GM19239 (cell line): ENCODE measurements at regions not wholly inside any gene's neighbourhood (a gene's known extent, or its start where the extent isn't known, plus 50 kb on each side); places are given as distances from the start of the nearest gene placed in this dataset.
"Not testable (repeated sequence)": the region's sequence is repeated elsewhere in the genome, so short reads cannot be mapped to it uniquely, and the experiment has no call there.

Experiments used
- DNase-seq: peaks from one replicate; pipeline ENCODE4 v3.0.0; 2011; ENCODE audit warnings: low spot score; ENCODE audit not compliant: insufficient read length
- FAIRE-seq: peaks from 2 replicates; lab custom pipeline; 2011; peaks lifted over from hg19 to GRCh38; lab: Jason Lieb, UNC

DNA sequence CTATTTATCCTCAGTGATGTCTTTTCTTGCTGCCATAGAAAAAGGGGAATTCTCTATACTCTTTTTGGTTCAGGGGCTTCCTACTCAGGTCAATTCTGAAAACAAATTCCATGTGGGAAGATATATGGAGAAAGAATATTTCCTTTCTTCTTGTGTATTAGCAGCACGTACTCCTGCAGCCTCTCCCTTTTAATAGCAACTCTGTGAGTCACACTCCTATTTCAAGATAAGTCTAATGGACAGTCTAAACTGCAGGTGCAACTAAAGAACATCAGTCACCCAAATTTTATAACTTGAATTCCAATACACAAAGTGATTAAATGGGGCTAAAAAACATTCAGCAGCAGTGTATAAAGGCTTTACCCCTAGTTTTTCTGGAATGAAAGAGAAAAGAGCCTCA lies 942.2 kb downstream of the CNTNAP5 start:
- no peak for FAIRE-seq
- DNase-seq = no peak

DNA sequence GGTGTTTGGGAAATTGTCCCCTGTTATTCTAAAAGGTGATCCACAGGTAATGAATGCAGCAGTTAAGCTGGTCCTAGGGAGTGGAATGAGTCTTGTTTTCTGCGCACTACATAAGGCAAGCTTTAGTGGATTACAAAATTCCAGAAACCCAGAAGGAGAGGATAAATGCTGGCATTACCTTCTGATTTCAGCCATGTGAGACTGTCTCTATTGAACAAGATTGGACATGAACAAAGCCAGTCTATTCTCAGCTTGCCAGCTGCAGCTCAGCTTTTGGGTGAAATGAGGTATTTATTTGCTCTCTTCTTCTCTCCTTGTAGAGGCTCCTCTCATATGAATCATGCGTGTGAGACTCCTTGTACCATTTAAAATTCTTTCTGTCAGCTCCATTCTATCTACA lies 944.9 kb downstream of the CNTNAP5 start:
- no peak for FAIRE-seq
- no peak for DNase-seq

DNA sequence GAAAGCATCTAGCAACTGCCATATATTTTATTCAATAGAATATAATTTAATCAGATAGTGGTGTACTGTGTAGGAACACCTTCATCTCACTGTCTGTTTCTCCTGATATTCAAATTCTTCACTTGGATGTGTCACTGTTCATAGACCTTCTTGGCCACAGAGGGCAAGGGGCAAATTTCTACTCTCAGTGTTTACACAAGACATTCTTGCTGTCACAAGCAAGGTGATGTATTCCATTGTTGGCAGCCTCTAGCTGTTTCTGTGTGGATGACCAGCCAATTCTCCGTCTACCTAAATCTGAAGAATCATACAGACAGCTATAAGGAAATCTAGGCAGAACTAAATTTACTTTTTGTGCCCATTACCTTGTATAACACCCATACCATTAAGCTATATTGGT lies 948.3 kb downstream of the CNTNAP5 start:
- FAIRE-seq (no peak), DNase-seq (no peak)

DNA sequence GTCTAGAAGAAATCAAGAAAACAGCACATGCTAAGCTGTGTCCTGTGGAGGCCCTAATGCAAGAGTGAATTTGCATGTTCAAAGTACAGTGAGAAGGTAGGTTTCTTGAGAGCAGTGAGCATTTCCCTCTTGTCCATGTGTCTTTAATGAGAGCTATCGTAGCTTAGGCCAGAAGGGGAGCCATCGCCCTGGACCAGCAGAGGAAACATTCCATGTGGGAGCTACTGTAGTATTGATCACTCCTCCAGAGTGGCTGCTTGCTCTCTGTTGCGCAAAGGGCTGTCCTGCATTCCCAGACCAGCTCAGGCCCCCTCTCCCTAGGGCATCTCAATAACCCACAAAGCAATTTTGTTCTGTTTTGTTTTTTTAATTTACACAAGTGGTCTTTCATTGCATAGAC lies 950.1 kb downstream of the CNTNAP5 start:
- no peak for DNase-seq
- no peak for FAIRE-seq

DNA sequence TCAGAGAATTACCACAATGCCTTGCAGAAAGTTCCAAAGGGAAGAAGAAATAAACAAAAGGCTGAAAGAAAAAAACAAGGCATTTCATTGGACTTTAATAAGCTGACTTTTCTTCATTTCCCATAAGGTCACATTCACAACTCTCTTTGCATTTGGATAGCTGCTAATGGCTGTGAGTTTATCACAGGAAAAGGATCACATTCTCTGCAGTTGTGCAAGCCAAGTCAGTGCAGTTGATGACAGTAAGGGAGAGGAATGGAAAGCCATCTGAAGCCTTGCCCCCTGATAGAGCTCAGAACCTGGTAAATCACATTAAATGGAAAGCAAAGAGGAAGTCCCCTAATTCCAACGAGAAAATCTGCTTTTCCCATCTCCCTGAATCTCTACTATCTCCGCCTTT lies 950.6 kb downstream of the CNTNAP5 start:
- no peak for DNase-seq
- FAIRE-seq = no peak

DNA sequence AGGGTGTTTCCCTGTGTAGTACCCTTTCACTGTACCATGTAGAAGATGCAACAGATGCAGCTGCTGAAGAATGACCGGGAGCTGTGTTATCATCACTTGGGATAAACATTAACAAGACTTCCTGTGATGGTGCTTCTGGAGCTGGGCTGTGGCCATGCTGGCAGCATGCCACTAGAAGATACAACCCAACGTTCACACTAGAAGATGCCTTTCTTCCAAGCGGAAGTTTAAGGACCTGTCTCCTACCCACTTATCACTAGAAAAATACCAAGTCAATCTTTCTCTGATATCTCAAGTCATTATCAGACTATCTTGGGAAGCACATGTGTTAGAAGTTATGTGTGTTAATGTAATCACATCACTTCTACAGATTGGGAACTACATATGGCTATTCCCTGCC lies 953.5 kb downstream of the CNTNAP5 start:
- DNase-seq (no peak), FAIRE-seq (no peak)

DNA sequence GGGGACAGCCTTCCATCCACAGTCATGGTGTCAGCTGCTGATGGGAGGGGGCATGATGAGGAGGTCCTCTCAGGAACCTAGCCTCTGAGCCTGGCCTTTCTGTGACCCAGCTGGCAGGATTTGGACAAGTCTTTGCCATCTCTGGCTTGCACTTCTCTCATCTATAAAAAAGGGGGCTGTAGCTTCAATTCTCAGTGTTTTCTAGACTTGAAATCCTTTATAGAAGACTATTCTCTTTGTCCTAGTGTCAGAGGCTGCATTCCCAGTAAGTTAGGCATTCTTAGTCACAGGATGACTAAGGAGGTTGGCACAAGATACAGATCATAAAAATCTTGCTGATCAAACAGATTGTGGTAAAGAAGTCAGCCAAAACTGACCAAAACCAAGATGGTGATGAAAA lies 958.5 kb downstream of the CNTNAP5 start:
- no peak for DNase-seq
- FAIRE-seq = no peak

DNA sequence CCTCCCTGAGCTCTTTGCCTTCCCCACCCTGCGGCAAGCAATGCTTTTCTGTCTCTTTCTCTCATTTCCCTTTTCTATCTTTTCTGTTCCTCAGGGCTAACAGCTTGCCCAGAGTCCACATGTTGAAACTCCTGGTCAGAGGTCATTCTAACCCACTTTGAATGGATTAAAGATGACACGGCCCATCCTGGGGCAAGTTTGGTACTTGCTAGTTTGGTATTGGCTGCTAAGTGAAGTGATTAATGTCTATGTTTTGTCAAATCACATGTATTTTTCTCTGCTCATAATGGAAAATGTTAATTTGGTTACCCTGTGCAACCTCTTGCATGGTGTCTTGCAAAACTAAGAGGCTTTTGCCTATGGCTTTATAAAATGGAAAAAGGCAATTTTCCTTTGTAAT lies 960.2 kb downstream of the CNTNAP5 start:
- DNase-seq = no peak
- no peak for FAIRE-seq

DNA sequence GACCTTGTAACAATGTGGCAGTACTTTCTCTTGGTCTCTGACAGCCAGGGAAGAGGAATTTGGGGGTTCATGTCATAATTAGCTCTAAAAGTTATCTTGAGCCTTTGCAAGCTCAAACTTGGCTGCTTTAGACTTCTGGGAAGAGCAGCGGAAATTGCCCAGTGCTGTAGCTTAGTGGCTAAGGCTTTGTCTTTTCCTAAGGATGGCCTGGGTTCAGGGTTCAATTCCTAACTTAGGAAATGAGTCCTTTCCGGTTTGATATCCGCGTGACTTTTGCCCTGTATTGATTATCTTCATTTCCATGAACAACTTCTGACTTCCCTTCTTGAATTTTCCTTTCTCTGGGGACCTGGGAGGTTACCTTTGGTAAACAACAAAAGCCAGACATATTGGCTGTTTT lies 961.0 kb downstream of the CNTNAP5 start:
- FAIRE-seq (no peak), DNase-seq (no peak)

DNA sequence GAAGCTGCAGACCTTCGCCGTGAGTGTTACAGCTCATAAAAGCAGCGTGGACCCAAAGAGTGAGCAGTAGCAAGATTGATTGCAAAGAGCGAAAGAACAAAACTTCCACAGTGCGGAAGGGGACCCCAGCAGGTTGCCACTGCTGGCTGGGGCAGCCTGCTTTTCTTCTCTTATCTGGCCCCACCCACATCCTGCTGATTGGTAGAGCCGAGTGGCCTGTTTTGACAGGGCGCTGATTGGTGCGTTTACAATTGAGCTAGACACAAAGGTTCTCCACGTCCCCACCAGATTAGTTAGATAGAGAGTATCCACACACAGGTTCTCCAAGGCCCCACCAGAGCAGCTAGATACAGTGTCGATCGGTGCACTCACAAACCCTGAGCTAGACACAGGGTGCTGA lies 961.8 kb downstream of the CNTNAP5 start:
- DNase-seq, FAIRE-seq: not testable (repeated sequence)

DNA sequence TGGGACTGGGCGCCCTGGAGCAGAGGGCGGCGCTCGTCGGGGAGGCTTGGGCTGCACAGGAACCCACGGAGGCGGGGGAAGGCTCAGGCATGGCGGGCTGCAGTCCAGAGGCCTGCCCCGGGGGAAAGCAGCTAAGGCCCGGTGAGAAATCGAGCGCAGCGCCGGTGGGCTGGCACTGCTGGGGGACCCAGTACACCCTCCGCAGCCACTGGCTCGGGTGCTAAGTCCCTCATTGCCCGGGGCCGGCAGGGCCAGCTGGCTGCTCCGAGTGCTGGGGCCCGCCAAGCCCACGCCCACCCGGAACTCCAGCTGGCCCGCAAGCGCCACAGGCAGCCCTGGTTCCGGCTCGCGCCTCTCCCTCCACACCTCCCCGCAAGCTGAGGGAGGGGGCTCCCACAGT lies 962.3 kb downstream of the CNTNAP5 start:
- not testable (repeated sequence) for DNase-seq, FAIRE-seq

DNA sequence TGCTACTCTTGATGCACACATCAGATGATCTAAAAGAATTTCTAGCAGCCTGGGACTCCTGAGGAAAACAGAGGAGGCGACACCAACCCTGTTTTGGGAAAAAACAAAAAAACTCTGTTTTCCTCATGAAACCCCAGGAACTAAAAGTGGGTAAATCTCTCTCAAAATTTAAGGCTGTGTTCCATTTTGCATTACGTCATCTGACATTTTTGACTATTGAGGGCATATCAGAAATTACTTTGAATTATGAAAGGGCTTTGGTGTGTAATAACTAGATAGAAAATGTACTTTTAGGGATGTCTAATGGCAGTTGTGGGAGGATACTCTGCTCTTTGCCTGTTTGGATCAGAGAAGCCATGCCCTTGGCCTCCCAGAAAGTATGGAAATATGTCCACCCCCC lies 963.0 kb downstream of the CNTNAP5 start:
- DNase-seq (no peak), FAIRE-seq (no peak)

DNA sequence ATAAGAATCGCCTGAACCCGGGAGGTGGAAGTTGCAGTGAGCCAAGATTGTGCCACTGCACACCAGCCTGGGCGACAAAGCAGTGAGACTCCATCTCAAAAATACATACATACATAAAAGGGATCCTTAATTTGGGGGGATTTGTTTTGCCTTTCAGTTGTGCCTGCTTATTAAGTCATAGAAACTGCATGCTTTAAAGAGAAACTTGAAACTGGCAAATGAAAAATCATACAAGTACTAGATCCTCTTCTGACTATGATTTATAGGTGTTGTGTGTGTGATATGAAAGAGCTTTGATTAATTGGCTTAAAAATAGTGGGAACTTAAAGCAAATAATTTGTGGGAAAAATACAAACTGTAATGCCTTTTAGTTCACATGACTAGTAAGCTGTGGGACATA lies 963.7 kb downstream of the CNTNAP5 start:
- DNase-seq (no peak), FAIRE-seq (no peak)

DNA sequence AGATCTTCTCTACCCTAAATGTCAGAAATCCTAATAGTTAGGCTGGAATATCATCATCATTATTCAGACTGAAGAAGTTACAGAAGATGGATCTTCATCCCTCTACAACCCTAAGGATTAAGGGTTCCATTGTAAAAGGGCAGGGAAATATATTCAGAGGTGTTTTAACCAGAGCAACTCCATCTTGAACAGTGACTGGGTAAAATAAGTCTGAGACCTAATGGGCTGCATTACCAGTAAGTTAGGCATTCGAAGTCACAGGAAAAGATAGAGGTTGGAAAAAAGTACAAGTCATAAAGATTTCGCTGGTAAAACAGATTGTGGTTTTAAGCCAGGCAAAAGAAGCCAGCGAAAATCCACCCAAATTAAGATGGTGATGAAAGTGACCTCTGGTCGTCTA lies 968.7 kb downstream of the CNTNAP5 start:
- FAIRE-seq (no peak), DNase-seq (no peak)

DNA sequence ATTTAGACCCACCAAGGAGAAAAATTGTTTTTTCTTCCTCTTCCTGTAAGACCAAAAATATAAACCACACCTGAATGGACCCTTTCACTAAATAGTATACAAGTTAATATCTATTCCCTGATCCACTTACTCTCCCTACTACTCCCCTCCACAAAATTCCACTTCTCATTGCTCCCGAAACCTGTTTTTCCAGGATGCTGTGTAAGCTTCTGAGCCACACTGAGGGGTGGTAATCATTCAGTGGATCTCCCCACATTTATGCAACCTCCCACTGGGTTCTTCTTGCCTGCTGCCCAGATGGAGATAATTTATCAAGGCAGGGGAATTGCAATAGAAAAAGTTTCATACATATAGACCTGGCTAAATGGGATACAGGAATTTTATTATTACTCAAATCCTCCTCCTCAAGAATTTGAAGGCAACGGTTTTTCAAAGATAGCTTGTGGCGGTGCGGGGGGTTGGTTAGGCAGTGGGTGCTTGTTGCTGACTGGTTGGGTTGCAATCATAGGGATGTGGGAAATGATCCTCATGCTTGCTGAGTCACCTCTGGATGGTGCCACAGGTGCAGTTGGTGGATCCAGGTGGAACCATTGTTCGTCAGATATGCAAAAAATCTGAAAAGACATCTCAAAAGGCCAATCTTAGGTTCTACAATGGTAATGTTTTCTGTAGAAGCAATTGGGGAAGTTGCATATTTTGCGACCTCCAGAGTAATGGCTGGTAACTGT lies 970.3 kb downstream of the CNTNAP5 start:
- no peak for FAIRE-seq
- no peak for DNase-seq

DNA sequence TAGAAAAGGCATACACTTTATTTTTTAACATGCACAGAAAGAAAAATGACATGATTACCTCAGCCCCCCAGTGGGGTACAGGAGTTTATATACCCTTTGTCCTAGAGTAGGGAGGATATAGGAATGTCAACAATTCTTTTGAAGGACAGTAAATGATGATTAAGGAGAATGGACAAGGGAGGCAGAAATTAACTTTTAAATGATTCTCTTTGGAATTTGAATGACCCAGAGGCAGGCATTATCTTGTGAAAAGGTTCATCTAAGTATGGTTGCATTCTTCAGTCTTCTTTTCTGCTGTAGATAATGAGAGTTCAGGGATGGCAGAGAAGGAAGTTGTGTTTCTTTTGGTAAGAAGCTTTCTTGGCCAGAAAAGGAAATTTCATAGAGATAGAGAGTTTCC lies 971.3 kb downstream of the CNTNAP5 start:
- no peak for FAIRE-seq
- no peak for DNase-seq

DNA sequence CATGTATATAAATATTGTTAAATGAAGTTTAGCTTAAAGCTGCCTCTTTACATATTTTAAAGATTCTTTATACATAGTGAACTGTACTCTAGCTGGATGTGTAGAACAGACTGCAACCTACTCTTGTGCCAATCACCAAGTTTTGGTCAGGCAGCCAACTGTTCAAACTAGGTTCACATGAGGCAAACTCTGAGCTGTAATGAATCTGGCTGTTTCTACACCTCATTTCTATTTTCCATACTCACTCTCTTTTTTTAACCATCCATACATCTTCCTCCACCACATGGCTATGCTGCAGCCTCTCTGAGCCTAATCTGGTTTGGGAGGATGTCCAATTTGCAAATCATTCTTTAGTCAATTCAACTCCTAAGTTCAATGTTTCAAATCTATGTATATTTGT lies 974.8 kb downstream of the CNTNAP5 start:
- FAIRE-seq (no peak), DNase-seq (no peak)

DNA sequence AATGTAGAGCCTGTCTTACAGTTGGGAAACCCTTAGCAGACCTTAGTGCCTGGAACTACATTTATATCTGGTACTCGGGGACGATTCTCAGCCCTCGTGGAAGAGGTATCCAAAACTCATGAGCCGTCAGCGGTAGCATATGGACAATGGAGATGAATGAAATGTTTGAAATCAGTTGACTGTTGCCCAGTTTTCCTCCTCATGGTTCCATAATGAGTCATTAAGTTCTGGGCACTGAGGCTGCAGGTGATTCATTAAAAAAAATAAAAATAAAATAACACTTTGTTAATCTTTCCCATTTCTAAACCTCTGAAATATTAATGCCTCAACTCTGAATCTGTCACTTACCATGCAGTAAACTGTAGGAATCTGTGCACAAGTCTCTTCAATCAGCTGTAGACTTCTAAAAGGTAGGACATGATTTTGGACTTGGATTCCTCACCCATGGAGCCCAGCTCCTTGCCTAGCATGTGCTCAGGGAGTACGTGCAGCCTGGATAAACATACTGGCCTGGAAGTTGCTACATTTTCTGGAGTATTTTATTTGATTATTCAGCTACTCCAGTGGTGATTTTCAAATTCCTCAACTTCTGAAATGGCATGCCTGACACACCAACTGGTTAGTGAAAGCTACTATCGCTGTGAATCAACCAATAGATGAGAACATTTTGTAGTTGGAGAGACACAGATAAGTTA lies 979.2 kb downstream of the CNTNAP5 start:
- FAIRE-seq (no peak), DNase-seq (no peak)

DNA sequence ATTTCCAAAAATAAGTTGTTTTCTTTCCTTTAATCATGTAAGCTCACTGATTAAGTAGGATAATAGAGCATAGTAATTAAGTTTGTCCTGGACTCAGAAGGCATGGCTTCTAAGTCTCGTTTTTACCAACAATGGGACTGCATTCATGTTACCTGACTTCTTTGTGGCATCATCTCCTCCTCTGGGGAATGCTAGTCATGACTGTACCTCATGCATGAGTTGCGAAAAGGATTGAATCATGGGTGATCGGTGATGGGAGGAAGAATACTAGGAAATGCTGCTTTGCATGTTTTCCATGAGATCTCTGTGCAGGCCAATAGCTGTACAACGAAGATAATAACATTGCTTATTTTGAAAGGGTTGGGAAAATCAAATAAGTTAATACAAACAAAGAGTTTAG lies 981.6 kb downstream of the CNTNAP5 start:
- DNase-seq (no peak), FAIRE-seq (no peak)

DNA sequence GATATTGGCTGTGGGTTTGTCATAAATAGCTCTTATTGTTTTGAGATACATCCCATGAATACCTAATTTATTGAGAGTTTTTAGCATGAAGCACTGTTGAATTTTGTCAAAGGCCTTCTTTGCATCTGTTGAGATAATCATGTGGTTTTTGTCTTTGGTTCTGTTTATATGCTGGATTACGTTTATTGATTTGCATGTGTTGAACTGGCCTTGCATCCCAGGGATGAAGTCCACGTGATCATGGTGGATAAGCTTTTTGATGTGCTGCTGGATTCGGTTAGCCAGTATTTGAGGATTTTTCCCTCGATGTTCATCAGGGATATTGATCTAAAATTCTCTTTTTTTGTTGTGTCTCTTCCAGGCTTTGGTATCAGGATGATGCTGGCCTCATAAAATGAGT lies 1003.6 kb downstream of the CNTNAP5 start:
- not testable (repeated sequence) for DNase-seq, FAIRE-seq

DNA sequence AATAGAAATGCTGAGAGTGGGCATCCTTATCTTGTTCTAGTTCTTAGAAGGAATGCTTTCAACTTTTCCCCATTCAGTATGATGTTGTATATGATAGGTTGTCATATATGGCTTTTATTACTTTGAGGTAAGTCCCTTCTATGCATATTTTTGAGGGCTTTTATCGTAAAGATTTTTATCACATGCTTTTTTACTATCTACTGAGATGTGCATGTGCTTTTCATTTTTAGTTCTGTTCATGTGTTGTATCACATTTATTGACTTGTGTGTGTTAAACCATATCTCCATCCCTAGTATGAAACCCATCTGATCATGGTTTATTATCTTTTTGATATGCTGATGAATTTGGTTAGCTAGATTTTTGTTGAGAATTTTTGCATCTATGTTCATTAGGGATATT lies 1008.8 kb downstream of the CNTNAP5 start:
- FAIRE-seq = no peak
- DNase-seq = no peak

DNA sequence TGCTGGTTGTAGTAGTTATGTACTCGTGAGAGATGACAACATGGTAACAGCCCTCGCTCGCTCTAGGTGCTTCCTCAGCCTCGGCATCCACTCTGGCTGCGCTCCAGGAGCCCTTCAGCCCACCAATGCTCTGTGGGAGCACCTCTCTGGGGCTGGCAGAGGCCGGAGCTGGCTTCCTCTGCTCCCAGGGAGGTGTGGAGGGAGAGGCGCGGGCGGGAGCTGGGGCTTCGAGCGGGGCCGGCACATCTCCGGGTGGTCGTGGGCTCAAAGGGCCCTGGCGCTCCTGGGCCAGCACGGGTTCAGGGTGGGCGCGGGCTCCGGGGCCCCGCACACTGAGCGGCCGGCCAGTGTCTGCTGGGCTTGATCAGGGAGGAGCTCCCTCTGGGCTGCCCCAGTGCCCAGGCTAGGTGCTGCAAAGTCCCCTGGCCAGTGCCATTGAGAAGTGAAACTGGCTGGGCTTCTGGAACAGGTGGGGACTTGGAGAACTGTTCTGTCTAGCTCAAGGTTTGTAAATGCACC lies 1012.1 kb downstream of the CNTNAP5 start:
- DNase-seq = no peak
- FAIRE-seq = no peak
